Activated naive CD4-positive, alpha-beta T cell (primary cell): ENCODE measurements at regions not wholly inside any gene's neighbourhood (a gene's known extent, or its start where the extent isn't known, plus 50 kb on each side); places are given as distances from the start of the nearest gene placed in this dataset.
"Not testable (repeated sequence)": the region's sequence is repeated elsewhere in the genome, so short reads cannot be mapped to it uniquely, and the experiment has no call there.

Experiments
- DNase-seq, 4 experiments: peaks; one replicate each; lab custom pipeline; 2025; lab: John Stamatoyannopoulos, UW

DNA sequence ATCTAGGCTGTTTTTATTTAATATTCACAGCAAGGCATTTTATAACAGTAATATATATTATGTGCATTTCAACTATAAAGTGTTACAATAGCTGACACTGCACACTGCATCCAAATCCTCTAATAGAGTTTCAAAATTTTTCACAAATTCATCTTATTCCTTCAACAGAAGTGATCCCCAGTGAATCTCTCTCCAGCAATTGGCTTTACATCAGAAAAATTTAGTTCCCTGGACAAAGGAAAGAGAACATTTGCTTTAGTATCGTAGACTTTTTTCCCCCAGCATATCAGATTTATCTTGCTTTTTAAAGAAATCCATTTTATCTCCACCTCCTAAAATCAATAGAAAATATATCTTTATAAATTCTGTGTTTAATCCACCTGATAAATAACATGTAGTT lies 868.6 kb downstream of the TBL1XR1 start:
- no peak for DNase-seq

- no peak for DNase-seq
Measured at GRCh38 chr3:176328198-176328597, 869.1 kb downstream of the TBL1XR1 start.

DNA sequence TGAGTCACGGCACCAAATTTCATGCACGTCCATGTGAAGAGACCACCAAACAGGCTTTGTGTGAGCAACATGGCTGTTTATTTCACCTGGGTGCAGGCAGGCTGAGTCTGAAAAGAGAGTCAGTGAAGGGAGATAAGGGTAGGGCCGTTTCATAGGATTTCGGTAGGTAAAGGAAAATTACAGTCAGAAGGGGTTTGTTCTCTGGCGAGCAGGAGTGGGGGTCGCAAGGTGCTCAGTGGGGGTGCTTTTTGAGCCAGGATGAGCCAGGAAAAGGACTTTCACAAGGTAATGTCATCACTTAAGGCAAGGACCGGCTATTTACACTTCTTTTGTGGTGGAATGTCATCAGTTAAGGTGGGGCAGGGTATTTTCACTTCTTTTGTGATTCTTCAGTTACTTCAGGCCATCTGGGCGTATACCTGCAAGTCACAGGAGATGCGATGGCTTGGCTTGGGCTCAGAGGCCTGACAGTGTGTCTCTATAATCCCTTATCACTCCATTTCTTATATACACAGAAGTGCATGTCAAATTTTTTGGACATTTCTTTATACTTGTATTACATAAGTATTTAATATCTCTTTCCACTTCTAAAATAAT lies 870.3 kb downstream of the TBL1XR1 start:
- not testable (repeated sequence) for DNase-seq

GRCh38 chr3:176321532-176321931 lies 875.8 kb downstream of the TBL1XR1 start:
- DNase-seq = not testable (repeated sequence)

DNA sequence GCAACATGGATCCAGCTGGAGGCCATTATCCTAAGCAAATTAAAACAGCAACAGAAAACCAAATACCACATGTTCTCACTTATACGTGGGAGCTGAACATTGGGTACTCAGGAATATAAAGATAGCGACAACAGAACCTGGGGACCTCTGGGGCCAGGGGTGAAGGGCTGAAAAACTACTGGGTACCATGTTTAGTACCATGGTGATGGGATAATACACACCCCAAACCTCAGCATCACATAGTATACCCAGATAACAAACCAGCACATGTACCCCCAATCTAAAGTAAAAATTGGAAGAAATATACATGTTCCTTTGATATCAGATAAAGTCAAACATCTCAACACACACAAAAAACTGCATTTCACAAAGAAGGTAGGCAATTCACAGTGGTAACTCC lies 876.2 kb downstream of the TBL1XR1 start:
- DNase-seq = no peak

DNA sequence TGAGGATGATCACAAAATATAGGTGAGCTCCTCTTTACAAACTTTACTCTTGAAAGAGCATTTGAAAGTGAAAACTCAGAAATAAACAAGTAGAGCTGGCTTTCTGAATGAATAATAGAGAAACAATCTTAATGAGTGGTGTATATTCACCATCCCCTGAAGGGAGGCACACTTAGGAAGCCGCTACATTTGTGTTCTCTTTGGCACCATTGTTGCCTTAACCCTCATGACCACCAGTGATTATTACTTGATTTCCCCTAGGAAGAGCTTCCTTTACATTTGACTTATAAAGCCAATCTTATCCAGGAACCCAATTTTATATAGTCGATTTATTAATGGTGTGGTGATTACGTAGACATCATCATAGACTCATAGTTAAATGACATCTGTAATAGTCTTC lies 883.9 kb downstream of the TBL1XR1 start:
- no peak for DNase-seq

DNA sequence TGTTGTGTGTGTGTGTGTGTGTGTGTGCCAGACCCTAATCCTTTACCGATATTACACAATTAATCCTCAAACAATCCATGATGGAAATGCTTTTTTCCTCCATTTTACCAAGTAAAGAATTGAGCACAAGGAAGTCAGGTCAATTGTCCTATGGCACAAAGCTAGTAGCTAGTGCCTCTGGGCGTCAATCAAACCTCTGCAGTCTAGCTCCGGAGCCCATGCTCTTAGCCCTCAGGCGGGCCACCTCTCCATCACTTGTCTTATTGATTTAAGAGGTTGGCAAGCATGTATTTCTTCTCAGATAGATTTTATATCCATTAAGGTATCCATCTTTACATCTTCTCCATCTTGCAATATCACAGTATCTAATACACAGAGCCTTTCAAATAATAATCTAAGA lies 886.6 kb downstream of the TBL1XR1 start:
- no peak for DNase-seq

DNA sequence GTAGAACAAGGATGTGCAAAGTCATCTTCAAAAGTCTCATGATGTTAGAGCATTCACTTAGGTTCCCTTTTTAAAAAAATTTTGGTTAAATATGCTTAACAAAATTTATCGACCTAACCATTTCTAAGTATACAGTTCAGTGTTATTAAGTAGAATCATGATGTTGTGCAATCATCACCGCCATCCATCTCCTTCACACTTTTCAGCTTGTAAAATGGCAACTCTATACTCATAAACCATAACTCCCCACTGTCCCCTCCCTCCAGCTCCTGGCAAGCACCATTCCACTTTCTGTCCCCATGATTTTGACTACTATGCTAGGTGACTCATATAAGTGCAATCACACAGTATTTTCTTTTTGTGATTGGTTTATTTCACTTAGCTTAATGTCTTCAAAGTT lies 895.0 kb downstream of the TBL1XR1 start:
- DNase-seq = no peak

GRCh38 chr3:176296066-176296597 lies 901.1 kb downstream of the TBL1XR1 start:
- no peak for DNase-seq

DNA sequence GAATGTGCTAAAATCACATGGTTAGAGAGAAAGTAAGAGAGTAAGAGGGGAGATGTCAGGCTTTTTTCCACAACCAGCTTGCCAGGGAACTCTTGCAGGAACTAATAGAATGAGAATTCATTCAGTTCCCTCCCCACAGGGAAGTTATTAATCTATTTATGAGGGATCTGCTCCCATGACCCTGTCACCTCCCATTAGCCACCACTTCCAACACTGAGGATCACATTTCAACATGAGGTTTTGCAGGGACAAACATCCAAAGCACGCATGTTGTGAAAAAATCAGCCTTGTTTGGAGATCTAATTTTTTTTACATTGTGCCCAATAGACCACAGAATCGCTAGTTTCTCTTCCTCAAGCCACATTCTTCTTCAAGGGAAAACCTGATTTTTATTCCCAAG lies 904.0 kb downstream of the TBL1XR1 start:
- no peak for DNase-seq

GRCh38 chr3:176286476-176287085 lies 910.7 kb downstream of the TBL1XR1 start:
- DNase-seq = no peak

- no peak for DNase-seq
Measured at GRCh38 chr3:176275538-176275937, 921.7 kb downstream of the TBL1XR1 start.

DNA sequence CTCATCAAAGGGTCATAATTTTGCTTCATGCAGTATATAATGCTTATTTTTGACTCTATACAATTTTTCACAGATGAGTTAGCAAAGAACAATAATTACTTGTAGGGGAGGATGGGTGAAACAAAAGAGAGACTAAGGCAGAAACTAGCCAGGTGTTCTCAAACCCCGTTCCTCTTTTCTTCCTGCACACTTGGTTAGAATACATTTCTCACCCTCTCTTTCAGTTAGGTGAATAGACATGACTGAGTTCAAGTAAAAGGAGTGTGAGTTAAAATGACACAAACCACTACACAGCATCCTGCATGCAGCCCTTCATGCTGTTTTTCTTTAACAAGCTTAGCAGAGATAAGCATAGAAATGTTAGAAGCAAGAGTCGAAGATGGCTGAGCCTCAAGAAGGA lies 922.2 kb downstream of the TBL1XR1 start:
- DNase-seq = no peak

DNA sequence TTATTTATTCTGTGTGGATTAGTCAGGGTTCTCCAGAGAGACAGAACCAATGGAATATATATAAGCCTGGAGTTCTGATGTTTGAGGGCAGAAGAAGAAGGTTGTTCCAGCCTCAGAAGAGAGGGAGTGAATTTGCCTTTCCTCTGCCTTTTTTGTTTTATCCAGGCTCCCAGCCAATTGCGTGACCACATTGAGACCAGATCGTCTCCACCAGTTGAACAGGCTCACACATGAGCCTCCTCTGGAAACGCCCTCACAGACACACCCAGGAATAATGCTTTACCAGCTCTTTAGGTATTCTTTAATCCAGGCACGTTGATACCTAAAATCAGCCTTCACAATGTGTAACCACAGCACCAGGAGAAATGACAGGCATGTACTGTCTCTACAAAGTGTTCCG lies 923.1 kb downstream of the TBL1XR1 start:
- DNase-seq = no peak

DNA sequence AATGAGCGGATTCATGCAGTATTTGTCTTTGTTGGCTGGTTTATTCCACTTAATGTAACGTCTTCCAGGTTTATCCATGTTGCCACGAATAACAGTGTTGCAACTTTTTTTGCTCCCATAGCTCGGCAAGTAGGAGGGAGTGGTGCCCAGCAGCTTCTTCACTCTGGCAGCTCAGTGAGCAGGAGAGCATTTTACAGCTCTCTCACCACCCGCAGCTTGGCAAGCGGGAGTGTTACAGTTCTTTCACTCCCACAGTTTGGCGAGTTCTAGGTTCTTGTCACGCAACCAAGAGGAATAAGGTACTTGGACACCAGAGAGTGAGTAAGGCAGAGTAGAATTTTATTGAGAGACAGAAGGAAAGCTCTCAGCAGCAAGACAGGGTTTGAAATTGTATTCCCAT lies 935.2 kb downstream of the TBL1XR1 start:
- no peak for DNase-seq

- DNase-seq = no peak
Measured at GRCh38 chr3:176247191-176247590, 950.1 kb downstream of the TBL1XR1 start.

GRCh38 chr3:176219970-176220369 lies 977.3 kb downstream of the TBL1XR1 start:
- DNase-seq = no peak

DNA sequence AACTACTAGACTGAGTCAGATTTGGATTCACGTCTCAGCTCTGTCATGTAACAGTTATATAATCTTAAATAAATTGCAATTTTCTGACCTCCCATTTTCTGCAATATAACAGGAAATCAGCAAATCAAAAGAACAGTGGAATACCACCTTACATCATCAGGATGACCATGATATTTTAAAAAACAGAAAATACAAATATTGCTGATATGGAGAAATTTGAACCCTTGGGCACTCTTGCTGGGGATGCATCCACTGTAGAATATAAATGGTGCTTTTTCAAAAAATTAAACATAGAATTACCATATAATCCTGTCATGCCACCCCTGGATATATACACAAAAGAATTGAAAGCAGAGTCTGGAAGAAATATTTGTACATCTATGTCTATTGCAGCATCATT lies 982.5 kb downstream of the TBL1XR1 start:
- DNase-seq = no peak

DNA sequence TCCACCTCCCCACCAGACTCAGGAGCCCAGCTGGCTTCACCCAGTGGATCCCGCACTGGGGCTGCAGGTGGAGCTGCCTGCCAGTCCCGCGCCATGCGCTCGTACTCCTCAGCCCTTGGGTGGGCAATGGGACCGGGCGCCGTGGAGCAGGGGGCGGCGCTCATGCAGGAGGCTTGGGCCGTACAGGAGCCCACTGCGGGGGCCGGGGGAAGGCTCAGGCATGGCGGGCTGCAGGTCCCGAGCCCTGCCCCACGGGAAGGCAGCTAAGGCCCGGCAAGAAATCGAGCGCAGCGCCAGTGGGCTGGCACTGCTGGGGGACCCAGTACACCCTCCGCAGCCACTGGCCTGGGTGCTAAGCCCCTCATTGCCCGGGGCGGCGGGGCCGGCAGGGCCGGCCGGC lies 984.0 kb downstream of the TBL1XR1 start:
- DNase-seq = not testable (repeated sequence)

DNA sequence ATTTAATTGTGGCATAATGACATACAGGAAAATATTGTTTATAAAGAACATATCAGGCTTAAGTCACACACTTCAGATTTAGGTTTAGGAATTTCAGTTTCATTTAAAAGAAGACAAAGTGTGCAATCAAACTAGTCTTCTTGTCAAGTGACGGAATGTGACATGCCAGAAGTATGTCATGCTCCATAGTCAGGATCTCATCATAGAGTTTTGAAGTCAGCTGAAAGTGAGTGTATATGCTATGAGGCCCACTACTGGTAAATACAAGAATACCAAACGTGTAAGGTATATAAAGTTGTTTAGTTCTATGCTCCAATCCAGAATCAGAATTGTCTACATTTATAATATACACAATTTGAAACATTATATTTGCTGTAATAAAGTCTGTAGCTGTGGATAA lies 988.4 kb downstream of the TBL1XR1 start:
- DNase-seq = no peak

GRCh38 chr3:176208283-176208682 lies 989.0 kb downstream of the TBL1XR1 start:
- DNase-seq = no peak

GRCh38 chr3:176206809-176207208 lies 990.5 kb downstream of the TBL1XR1 start:
- DNase-seq = no peak

DNA sequence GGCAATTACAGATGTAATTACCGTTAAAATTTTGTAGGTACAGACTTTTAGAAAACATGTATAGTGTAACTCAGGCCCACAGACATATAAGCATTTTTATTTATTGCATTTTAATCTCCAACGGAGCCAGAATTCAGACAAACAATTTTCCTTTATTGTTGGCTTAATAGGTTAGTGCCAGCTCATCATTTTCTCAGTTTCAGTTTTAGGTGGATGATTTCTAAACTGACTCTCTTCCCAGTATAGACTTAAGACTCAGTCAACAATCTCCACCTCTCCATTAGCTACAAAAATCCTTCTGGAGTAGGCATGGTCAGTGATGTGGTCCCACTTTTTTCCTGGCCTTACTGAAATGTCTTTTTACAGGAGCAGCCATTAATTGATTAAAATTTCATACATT lies 994.6 kb downstream of the TBL1XR1 start:
- no peak for DNase-seq
